ENCODE measurements at regions not wholly inside any gene's neighbourhood (a gene's known extent, or its start where the extent isn't known, plus 50 kb on each side); places are given as distances from the start of the nearest gene placed in this dataset.

DNA sequence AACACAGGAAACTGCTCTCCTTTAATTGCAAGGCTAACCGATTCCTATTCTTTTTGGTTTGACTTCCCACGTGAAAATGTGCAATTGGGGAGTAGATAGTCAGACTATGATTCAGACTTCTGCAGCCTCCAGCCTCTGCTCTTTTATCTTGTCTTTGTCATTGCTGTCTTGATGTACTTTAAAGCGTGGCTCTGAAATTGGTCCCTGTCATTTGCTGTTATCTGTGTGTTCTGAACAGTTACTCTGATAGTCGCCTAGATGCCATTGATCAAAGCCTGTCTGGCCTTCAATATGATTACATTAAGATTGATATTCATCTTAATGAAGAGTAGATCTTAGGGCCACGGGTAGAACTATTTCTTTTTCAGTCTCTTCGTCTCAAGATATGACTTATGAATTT is 799.2 kb downstream of the REEP3 start:
- TF ChIP-seq, protein P1, sequence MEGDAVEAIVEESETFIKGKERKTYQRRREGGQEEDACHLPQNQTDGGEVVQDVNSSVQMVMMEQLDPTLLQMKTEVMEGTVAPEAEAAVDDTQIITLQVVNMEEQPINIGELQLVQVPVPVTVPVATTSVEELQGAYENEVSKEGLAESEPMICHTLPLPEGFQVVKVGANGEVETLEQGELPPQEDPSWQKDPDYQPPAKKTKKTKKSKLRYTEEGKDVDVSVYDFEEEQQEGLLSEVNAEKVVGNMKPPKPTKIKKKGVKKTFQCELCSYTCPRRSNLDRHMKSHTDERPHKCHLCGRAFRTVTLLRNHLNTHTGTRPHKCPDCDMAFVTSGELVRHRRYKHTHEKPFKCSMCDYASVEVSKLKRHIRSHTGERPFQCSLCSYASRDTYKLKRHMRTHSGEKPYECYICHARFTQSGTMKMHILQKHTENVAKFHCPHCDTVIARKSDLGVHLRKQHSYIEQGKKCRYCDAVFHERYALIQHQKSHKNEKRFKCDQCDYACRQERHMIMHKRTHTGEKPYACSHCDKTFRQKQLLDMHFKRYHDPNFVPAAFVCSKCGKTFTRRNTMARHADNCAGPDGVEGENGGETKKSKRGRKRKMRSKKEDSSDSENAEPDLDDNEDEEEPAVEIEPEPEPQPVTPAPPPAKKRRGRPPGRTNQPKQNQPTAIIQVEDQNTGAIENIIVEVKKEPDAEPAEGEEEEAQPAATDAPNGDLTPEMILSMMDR (IDR thresholded peaks at IDR 0.05), result no peak
- TF ChIP-seq POLR2A (IDR thresholded peaks at IDR 0.05), result no peak
- TF ChIP-seq EP300 (IDR thresholded peaks at IDR 0.05), result no peak
